ENCODE measurements at regions not wholly inside any gene's neighbourhood (a gene's known extent, or its start where the extent isn't known, plus 50 kb on each side); places are given as distances from the start of the nearest gene placed in this dataset.

GRCh38 chr5:165527577-165527976 lies 2022.2 kb downstream of the MAT2B start:
- H3K9me3 ChIP-seq (ENCODE audit: low read depth), result no peaks in the 10 kb centered on the region
- no peak for TF ChIP-seq CTCF (IDR thresholded peaks at IDR 0.05; ENCODE audit: low read depth, low read length)
- H3K27ac ChIP-seq, result no peak overlapping the region
- H3K4me1 ChIP-seq (ENCODE audit: low read depth), result no peaks in the 10 kb centered on the region
- no peaks in the 10 kb centered on the region for H3K36me3 ChIP-seq
- no peak overlapping the region for H3K4me3 ChIP-seq
- no peaks in the 10 kb centered on the region for H3K27me3 ChIP-seq
- no peak for DNase-seq (ENCODE audit: low read depth in 1 of 2, low spot score in 1 of 2)

GRCh38 chr5:165538065-165538464 lies 2032.6 kb downstream of the MAT2B start:
- no peaks in the 10 kb centered on the region for H3K27me3 ChIP-seq
- no peak overlapping the region for H3K4me3 ChIP-seq
- no peak for DNase-seq (ENCODE audit: low read depth in 1 of 2, low spot score in 1 of 2)
- H3K27ac ChIP-seq, result no peak overlapping the region
- no peak for TF ChIP-seq CTCF (IDR thresholded peaks at IDR 0.05; ENCODE audit: low read depth, low read length)
- no peaks in the 10 kb centered on the region for H3K36me3 ChIP-seq
- no peaks in the 10 kb centered on the region for H3K9me3 ChIP-seq (ENCODE audit: low read depth)
- no peaks in the 10 kb centered on the region for H3K4me1 ChIP-seq (ENCODE audit: low read depth)

- no peaks in the 10 kb centered on the region for H3K27me3 ChIP-seq
- no peak for DNase-seq (ENCODE audit: low read depth in 1 of 2, low spot score in 1 of 2)
- no peaks in the 10 kb centered on the region for H3K9me3 ChIP-seq (ENCODE audit: low read depth)
- no peak overlapping the region for H3K27ac ChIP-seq
- no peak for TF ChIP-seq CTCF (IDR thresholded peaks at IDR 0.05; ENCODE audit: low read depth, low read length)
- no peaks in the 10 kb centered on the region for H3K4me1 ChIP-seq (ENCODE audit: low read depth)
- no peaks in the 10 kb centered on the region for H3K36me3 ChIP-seq
- no peak overlapping the region for H3K4me3 ChIP-seq
These were observed 2054.2 kb downstream of the MAT2B start for GRCh38 chr5:165559645-165560044.

- Histone ChIP-seq H3K9me3 (ENCODE audit: low read depth) (no peaks in the 10 kb centered on the region), H3K27me3 (no peaks in the 10 kb centered on the region), H3K4me1 (ENCODE audit: low read depth) (no peaks in the 10 kb centered on the region), H3K27ac (no peak overlapping the region), H3K4me3 (no peak overlapping the region), H3K36me3 (no peaks in the 10 kb centered on the region)
- no peak for TF ChIP-seq CTCF (IDR thresholded peaks at IDR 0.05; ENCODE audit: low read depth, low read length)
- no peak for DNase-seq (ENCODE audit: low read depth in 1 of 2, low spot score in 1 of 2)
These were observed 2055.2 kb downstream of the MAT2B start for GRCh38 chr5:165560648-165561047.

GRCh38 chr5:165565911-165566310 lies 2060.5 kb downstream of the MAT2B start:
- Histone ChIP-seq H3K4me1 (ENCODE audit: low read depth) (no peaks in the 10 kb centered on the region), H3K4me3 (no peak overlapping the region), H3K9me3 (ENCODE audit: low read depth) (no peaks in the 10 kb centered on the region), H3K27ac (no peak overlapping the region), H3K27me3 (no peaks in the 10 kb centered on the region), H3K36me3 (no peaks in the 10 kb centered on the region)
- no peak for DNase-seq (ENCODE audit: low read depth in 1 of 2, low spot score in 1 of 2)
- TF ChIP-seq CTCF (IDR thresholded peaks at IDR 0.05; ENCODE audit: low read depth, low read length), result no peak

- no peaks in the 10 kb centered on the region for H3K36me3 ChIP-seq
- H3K27ac ChIP-seq, result no peak overlapping the region
- DNase-seq (ENCODE audit: low read depth in 1 of 2, low spot score in 1 of 2), result no peak
- no peaks in the 10 kb centered on the region for H3K4me1 ChIP-seq (ENCODE audit: low read depth)
- TF ChIP-seq CTCF (IDR thresholded peaks at IDR 0.05; ENCODE audit: low read depth, low read length), result no peak
- no peaks in the 10 kb centered on the region for H3K27me3 ChIP-seq
- H3K4me3 ChIP-seq, result no peak overlapping the region
- H3K9me3 ChIP-seq (ENCODE audit: low read depth), result no peaks in the 10 kb centered on the region
These were observed 2064.1 kb downstream of the MAT2B start for GRCh38 chr5:165569551-165569950.

Data from cardiac muscle cell (in vitro differentiated cells and primary cell).